NCI-H2029 (cell line): ENCODE measurements at regions not wholly inside any gene's neighbourhood (a gene's known extent, or its start where the extent isn't known, plus 50 kb on each side); places are given as distances from the start of the nearest gene placed in this dataset.

ENCODE experiments used
- DNase-seq: peaks from one replicate; lab custom pipeline; 2025; lab: John Stamatoyannopoulos, UW

DNA sequence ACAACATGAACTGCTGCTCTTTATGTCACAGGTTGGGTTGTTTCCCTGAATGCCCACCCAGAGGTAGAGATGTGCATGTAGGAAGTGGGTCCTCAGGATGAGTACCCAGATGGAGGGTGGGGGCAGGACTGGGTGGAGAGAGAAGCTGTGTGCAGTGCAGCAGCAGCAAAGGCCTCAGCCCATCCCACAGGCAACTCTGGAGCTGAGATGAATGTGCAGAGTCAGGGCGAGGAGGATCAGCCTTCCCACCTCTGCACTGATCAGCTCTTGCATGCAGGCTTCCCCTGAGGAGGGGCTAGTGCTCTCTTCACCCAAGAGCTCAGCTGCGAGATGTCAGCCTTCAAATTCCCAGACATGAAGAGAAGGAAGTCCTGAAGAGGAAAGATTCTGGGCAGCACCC lies 326.2 kb upstream of the RAB6C start:
- no peak for DNase-seq

DNA sequence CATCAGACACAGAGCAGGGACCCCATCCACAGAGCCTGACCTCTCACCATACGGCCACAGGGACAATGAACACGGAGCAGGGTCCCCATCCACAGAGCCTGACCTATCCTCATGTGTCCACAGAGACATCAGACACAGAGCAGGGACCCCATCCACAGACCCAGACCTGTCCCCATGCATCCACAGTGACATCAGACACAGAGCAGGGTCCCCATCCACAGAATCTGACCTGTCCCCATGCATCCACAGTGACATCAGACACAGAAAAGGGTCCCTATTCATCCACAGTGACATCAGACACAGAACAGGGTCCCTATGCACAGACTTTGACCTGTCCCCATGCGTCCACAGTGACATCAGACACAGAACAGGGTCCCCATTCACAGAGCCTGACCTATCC lies 325.1 kb upstream of the RAB6C start:
- DNase-seq: no peak

DNA sequence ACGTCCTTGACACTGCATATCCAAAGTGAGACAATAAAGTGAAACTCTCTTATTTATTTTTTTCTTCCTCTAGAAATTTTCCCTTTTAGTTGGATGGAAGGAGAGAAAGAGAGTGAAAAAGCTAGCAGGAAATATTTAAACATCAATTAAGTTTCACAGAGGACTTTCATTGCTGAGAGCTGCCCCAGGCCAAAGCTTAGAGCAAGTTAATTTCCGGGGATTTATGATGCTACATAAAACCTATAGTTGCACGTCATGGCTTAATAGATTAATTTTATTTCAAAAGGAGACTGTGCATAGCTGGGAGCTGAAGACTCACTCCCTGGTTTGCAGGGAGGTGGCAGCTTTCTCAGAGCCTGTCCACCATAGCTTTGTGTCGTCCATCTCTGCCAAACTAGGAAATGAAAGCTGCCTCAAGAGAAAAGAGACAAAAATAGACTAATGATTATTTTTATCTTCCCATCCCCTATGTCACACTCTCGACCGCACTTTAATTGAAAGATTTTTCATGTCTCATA lies 323.3 kb upstream of the RAB6C start:
- DNase-seq: no peak

DNA sequence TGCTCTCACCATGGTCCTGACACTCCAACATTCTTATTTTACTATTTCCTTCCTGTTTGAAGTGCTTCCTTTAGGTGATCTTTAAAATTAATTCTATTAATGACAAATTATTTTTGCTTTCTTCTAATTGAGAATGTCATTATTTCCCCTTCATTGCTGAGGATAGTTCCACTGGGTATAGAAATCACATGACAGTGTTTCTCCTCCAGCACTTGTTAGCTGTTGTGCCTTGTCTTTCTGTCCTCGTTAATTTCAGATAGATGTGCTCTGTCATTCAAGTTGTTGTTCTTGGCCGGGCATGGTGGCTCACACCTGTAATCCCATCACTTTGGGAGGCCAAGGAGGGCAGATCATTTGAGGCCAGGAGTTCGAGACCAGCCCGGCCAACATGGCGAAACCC lies 321.0 kb upstream of the RAB6C start:
- no peak for DNase-seq

DNA sequence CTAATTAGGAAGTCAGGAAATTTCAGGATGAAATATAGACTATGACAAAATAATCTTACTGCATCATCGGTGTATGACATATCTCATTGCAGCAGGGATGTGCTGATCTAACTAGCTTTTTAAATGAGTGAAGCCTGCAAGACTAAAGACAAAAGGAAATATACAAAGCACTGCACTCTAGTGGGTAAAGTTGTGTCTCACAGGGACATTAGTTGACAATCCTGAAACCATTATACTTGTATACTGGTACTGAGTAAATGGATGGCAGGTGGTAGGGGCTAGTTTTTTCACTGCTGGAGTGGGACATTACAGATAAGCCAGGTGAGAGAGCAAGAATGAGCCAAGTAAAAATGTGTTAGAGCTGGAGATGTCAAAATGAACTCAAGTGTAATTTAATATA lies 317.5 kb upstream of the RAB6C start:
- no peak for DNase-seq

DNA sequence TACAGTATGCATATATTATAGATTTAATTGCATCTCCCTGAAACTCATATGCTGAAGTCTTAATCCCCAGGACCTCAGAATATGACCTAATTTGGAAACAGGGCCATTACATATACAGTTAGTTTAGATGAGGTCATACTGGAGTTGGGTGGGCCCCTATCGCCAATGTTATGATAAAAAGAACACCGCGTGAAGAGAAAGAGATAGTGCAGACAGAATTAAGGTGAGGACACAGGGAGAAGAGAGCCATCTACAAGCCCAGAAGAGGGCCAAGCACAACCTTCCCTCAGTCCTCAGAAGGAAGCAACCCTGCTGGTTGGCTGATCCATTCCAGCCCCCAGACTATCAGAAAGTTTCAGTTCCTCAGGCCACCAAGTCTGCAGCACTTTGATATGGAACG lies 311.9 kb upstream of the RAB6C start:
- no peak for DNase-seq

DNA sequence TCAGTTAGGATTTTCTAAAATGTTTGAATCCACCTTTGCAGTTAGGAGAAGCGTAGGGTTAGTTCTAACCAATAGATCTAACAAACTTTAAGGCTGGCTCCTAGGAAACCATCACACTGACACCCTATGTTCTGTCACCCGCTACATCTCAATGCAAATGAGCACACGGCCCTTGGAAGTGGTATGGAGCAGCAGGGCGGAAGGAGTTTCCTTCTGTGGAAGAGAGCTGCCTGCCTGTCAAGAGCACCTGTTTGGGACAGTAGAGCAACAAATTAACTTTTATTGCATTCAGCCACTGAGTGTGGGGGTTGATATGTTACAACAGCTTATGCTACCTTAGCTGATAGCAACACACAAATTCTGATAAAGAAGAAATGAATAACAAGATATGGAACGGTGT lies 306.9 kb upstream of the RAB6C start:
- DNase-seq: no peak

DNA sequence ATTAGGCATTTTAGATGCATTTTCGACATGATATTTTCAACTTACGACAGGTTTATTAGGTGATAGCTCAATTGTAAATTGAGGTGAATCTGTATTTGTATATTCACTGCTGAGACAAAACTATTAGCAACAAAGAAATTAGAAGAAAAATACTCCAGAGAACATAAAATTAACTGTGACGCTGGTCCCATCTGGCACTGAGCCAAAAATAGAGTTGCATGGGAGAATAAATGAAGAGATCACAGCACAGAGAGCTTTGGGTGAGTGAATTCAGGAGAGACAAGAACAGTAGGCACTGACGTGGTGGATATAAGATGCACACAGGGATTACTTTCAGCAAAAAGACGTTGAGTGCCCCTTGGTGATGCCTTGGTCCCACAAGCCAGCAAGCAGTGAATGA lies 306.2 kb upstream of the RAB6C start:
- no peak for DNase-seq

DNA sequence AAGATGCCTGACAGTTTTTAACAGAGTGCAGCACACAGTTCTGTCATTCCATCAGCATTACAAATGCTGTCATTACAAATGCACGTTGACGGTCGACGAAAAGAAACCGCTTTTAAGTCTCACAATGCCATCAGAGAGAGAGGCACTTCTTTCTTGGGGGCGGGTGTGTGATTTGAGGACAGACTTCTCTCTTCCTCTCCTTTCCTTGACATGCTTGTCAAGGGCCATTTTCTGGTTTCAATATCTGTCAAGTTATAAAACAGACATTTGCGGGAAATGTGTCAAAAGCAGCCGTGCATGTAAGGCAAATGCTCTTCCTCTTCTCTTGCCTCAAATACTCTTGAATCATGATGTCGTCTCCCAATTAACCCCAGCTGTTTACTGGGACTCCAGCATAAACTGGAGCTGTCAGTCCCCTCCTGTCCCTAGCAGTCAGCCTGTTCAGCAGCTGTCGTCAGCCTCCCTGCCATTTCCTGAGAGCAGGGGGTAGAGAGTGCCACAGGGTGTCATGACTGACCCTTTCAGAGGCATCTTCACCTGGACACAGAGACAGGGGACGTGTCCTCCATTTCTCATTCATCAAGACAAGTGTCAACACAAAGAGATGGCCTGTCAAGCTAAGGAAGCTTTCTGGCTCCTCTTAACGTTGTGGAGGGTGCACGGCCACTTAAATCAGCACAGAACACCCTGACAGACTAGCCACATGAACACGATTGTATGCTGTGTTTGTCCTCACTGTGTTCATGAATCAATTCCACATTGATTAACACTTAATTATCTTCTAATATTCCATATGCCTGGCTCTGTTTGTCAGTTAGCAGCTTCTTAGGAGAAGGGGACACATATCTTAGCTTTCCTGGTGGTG lies 305.4 kb upstream of the RAB6C start:
- DNase-seq: no peak

DNA sequence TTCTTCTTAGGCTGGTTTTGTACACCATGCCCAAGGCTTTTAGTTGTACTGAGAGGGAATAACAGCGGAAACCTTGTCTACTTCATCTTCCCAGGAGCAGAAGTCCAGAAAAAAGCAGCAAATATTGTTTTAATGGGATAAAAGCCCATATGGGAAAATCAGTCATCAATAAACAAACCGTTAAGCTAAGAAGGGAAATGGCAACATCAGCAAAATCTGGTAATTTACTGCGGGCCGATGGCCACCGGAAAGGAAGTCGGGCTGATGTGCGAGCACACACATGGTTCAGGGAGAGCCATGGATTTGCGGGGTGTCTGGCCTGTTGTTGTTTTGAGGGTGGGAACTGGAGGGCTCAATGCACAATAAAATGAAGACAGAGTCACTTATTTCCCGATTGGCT lies 300.7 kb upstream of the RAB6C start:
- no peak for DNase-seq

DNA sequence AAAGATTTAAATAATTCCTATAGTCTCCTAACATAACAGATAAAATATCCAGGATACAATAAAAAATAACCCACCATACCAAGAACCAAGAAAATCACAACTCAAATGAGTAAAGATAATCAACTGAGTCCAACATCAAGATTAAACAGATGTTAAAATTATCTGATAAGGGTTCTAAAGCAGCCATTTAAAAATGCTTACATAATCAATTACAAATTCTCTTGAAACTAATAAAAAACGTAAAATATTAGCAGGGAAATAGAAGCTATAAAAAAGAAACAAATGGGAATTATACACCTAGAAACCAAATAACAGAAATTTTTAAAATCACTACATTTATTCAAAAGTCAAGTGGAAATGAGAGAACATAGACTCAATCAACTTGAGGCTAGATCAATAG lies 297.7 kb upstream of the RAB6C start:
- no peak for DNase-seq

DNA sequence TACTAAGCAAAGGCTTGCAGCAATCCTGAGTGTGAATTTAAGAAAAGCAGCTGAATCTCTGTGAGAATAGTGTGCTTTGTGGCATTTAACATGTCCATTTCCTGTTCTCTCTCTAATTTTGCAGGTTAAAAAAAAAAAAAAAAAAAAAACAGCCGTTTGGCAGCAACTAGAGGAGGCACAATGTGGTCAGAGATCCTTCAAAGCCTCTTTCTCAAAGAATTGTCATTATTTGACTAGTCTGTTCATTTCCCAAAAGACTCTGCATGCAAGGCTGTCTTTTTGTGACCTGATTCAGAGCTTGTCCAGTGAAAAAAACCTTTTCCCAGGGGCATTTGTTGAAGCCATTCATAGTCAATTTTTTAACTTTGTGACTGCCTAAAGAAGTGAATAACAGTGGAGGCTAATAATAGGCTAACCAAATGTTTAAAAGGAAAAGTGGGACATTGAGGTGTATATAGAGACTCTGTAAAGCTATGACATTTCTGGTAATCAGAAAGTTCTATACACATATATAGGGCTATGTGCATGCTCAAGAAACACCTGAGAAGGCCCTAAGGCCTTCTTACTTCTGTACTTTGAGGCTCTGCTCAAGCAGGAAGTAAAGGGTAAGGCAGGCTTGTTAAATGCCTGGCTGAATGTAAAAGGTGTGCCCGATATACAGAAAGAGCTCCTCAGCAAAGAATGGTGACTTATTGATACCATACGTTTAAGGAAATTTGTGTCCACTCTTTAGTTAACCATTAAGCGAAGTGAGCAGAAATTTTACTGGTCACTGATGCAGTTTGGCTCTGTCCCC lies 289.6 kb upstream of the RAB6C start:
- DNase-seq: no peak

DNA sequence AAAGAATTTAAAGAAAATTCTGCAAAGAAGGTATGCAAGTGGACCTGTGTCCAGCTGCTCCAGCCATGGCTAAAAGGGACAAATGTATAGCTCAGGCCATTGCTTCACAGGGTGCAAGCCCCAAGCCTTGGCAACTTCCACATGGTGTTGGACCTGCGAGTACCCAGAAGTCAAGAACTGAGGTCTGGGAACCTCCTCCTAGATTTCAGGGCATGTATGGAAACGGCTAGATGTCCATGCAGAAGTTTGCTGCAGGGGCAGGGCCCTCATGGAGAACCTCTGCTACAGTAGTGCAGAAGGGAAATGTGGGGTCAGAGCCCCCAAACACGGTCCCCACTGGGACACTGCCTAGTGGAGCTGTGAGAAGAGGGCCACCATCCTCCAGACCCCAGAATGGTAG lies 284.0 kb upstream of the RAB6C start:
- no peak for DNase-seq

DNA sequence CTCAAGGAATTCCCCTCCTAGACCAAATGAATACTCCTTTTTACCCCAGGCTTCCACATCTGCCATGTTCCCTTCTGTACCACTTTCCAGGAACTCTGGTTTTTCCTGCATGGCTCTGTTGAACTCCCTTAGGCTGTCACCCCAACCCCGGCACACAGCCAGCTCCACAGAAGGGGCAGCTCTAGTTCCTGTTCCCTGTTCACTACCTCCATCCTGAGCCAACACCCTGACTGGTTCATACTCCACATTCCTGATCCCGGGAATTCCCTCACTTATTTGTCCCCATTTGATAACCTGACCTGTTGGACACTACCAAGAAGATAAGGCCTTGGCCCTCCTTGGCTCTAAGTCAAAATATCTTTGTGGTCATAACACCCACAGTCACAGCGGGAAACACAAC lies 280.9 kb upstream of the RAB6C start:
- no peak for DNase-seq

DNA sequence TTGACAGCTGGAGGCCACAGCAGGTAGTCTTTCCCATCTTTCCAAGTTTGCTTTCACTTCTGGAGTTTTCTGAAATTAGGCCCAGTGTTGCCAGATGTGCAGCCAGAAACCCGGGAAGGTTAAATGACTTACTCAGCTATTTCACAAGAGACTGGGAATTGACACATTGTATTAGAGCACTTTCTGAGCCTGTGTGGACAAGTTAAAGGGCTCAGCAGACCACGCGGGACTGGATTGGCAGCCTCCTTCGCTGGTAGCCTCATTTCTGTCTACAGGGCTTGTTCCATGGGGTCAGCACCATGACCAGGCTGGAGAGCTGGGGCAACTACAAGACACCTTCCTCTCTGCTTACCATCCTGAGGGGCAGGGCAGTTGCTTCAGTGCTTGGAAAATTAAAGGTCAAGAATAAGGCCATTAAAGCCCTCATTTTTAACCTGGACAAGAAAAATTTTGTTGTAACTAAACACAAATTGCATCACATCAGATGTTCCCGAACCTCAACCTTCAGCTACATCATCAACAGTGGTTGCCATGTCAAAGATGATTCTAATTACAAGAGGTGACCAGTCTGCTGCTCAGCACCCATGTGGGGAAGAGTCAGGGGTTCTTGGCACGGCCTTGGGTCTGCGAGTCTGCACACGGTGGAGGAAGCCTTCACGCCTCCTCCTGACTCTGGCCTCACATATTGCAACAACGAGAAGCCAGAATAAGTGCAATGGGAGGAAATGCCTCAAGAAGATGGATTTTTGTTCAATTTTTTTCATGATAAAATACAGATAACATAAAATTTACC lies 279.5 kb upstream of the RAB6C start:
- no peak for DNase-seq

DNA sequence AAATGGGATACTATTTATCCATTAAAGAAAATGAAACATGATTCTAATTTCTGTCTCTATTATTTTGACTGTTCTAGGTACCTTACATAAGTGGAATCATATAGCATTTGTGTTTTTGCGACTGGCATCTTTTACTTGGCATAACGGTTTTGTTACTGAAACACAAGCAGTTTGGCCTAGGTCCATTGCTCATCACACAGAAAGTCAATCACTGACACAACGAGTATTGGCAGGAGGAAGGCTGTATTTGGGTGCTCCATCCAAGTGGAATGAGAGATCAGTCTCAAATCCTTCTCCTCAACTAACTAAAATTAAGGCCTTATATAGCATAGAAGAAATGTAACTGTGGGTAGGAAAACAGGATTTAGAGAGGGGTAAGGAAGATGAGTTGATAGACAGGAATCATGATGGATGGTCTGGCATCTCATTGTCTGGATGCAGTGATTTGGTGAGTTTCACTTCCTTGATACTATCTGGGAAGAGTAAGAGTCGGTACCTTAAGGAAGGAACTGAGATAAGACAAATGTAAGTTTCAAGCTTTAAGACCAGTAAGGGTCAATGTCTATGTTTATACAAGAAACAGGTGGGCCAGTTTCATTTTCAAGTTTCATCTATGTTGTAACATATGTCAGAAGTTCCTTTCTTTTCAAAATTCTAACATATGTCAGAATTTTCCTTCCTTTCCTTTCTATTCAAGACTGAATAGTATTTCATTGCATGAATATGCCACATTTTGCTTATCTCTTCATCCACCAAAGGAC lies 276.9 kb upstream of the RAB6C start:
- DNase-seq: no peak

DNA sequence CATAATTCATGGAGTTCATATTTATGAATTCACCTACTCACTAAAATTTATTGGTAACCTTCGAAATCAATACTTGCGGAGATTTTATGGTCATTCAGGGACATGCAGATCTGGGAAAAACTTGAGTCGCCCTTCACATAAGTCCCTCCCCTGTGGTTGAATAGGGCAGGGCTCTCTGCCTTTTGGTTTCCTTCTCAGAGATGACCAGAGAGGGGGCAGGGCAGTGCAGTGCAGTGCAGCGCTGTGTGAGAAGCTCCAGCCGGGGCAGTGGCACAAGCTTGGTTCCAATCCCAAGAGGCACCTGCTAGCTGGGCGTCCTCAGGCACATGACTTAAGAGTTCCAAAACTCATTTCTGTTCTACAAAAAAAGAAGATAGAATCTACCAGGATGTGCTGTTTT lies 274.4 kb upstream of the RAB6C start:
- DNase-seq: no peak

DNA sequence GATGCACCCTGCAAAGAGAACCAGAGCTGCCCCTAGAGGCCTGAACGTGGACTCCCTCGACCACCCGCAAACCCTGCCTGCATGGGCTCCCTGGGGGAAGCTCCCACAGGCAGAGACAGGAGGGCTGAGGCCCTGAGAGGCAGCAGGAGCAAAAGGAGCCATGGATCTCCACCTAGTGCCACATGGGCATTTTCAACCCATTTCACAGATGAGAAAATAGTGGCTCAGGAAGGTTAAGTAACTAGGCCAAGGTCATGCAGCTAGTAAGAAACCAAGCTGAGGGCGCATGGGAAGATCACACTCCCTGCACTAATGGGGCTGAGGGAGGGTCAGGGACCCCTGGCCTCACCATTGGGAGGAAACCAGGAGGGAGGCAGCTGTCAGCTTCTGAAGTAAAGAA lies 271.7 kb upstream of the RAB6C start:
- DNase-seq: no peak

DNA sequence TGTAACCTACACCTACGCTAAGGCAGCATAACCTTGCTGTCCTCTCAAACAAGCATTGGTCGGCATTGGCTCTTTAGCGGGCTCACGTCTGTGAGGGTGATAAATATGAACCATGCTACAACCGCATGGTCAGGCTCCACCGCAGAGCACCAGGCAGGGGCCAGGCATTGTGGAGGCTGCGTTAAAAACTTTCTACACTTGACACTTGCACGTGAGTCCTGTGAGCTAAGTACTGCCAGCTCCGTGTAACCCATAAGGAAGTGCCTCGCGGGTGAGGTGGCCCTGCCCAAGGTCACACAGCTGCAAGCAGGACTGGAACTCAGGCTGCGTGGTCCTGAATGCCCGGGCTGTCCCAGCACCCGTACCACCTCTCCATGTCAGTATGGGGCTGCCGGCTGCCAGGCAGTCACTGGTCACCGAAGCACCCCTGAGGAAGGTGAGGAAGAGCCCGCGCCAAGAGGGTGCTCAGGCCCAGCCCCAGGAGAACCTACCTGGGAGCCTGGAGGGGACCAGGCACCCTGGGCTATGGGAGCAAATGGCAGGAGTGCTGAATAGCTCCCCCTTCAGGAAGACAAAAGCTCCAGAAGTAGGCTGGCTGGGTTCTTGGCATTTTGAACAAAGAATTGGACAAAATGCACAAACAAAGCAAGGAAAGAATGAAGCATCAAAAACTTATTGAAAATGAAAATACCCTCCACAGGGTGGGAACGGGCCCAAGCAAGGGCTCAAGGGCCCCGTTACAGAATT lies 271.1 kb upstream of the RAB6C start:
- DNase-seq: no peak

DNA sequence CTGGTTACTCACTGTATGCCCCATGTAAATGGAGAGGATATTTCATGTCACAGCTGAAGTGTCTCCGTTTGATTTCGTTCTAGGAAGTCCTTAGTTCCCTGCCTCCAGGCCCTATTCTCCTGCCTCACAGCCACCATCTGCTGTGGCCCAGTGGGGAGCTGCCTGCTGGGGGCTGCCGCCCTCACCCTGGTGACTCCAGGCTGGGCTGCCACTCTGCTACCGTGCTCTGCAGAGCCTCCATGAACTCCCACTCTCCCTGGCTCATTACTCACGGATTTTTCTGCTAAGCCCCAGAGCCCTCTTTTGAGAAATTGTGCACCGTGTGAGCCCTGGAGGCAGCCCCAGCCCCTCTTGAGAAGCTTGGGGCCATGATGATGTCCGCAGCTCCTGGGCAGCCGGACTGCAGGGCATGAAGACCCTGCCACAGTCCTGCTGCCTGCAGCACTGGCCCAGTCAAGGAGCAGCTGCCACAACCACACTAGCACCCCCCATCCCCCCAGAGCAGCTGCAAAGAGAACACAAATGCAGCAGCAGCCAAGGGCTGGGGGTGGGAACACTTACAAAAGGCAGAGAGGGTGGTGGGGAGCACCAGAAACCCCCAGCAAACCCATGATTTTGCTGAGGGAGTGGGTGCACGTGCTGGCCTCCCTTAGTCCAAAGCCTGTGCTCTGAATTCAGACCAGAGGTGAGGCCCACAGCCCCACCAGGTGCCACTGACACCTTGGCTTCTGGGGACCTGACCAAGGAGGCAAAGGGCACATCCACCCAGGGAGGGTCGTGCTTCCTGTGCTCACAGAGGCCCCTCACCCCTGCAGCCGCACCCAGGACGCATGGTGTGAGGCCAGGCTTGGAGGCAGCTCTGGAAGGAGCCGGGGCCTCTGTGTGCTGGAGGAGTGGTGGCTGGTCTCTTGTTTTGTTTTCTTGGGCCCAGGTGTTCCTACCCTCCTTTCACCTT lies 270.2 kb upstream of the RAB6C start:
- no peak for DNase-seq
